ENCODE measurements at regions not wholly inside any gene's neighbourhood (a gene's known extent, or its start where the extent isn't known, plus 50 kb on each side); places are given as distances from the start of the nearest gene placed in this dataset.

- intact Hi-C loops (cut with micrococcal nuclease; ENCODE audit: unreplicated experiment) = no loop called here
- no peak overlapping the region for H3K27ac ChIP-seq (ENCODE audit: low read depth, low read length, poor library complexity, severe bottlenecking)
- DNase-seq (ENCODE audit: low spot score) = no peak
- H3K36me3 ChIP-seq (ENCODE audit: insufficient read depth, low read length, poor library complexity, severe bottlenecking) = no peaks in the 10 kb centered on the region
- H3K4me1 ChIP-seq (ENCODE audit: insufficient read depth, low read length, poor library complexity, severe bottlenecking) = no peaks in the 10 kb centered on the region
- H3K27me3 ChIP-seq (replicated peaks; ENCODE audit: insufficient read depth, low read depth, low read length, poor library complexity) = no peaks in the 10 kb centered on the region
- TF ChIP-seq CTCF (conservative IDR thresholded peaks at IDR 0.05; ENCODE audit: low read depth, low read length) (no peak), EZH2 (IDR thresholded peaks at IDR 0.05; ENCODE audit: borderline replicate concordance, low read depth, low read length, poor library complexity, severe bottlenecking) (no peak)
- no peaks in the 10 kb centered on the region for H3K9me3 ChIP-seq (ENCODE audit: low read depth, low read length, poor library complexity, severe bottlenecking)
- POLR2A ChIA-PET (ENCODE audit: low non-redundant PET) = no interaction called here
- no peak overlapping the region for H3K4me3 ChIP-seq (ENCODE audit: low read depth, low read length, poor library complexity, severe bottlenecking)
- CTCF ChIA-PET = no interaction called here
- no TSS peak for BruUV-seq (replicated peaks)
Observed at GRCh38 chr4:79788884-79789283, 284.1 kb downstream of the ANTXR2 start.

GRCh38 chr4:79780129-79780528 lies 292.9 kb downstream of the ANTXR2 start:
- ChIA-PET POLR2A (ENCODE audit: low non-redundant PET) (no interaction called here), CTCF (no interaction called here)
- intact Hi-C loops (cut with micrococcal nuclease; ENCODE audit: unreplicated experiment) = no loop called here
- H3K4me1 ChIP-seq (ENCODE audit: insufficient read depth, low read length, poor library complexity, severe bottlenecking) = no peaks in the 10 kb centered on the region
- DNase-seq (ENCODE audit: low spot score) = no peak
- no peaks in the 10 kb centered on the region for H3K27me3 ChIP-seq (replicated peaks; ENCODE audit: insufficient read depth, low read depth, low read length, poor library complexity)
- H3K36me3 ChIP-seq (ENCODE audit: insufficient read depth, low read length, poor library complexity, severe bottlenecking) = no peaks in the 10 kb centered on the region
- H3K27ac ChIP-seq (ENCODE audit: low read depth, low read length, poor library complexity, severe bottlenecking) = no peak overlapping the region
- BruUV-seq (replicated peaks) = no TSS peak
- no peaks in the 10 kb centered on the region for H3K9me3 ChIP-seq (ENCODE audit: low read depth, low read length, poor library complexity, severe bottlenecking)
- TF ChIP-seq CTCF (conservative IDR thresholded peaks at IDR 0.05; ENCODE audit: low read depth, low read length) = no peak
- TF ChIP-seq EZH2 (IDR thresholded peaks at IDR 0.05; ENCODE audit: borderline replicate concordance, low read depth, low read length, poor library complexity, severe bottlenecking) = no peak
- H3K4me3 ChIP-seq (ENCODE audit: low read depth, low read length, poor library complexity, severe bottlenecking) = no peak overlapping the region

GRCh38 chr4:79772510-79772909 lies 300.5 kb downstream of the ANTXR2 start:
- ChIA-PET CTCF (no interaction called here), POLR2A (ENCODE audit: low non-redundant PET) (no interaction called here)
- no TSS peak for BruUV-seq (replicated peaks)
- no peaks in the 10 kb centered on the region for H3K27me3 ChIP-seq (replicated peaks; ENCODE audit: insufficient read depth, low read depth, low read length, poor library complexity)
- no peaks in the 10 kb centered on the region for H3K36me3 ChIP-seq (ENCODE audit: insufficient read depth, low read length, poor library complexity, severe bottlenecking)
- H3K4me1 ChIP-seq (ENCODE audit: insufficient read depth, low read length, poor library complexity, severe bottlenecking) = no peaks in the 10 kb centered on the region
- TF ChIP-seq CTCF (conservative IDR thresholded peaks at IDR 0.05; ENCODE audit: low read depth, low read length) = no peak
- no peak for TF ChIP-seq EZH2 (IDR thresholded peaks at IDR 0.05; ENCODE audit: borderline replicate concordance, low read depth, low read length, poor library complexity, severe bottlenecking)
- no peak overlapping the region for H3K4me3 ChIP-seq (ENCODE audit: low read depth, low read length, poor library complexity, severe bottlenecking)
- H3K27ac ChIP-seq (ENCODE audit: low read depth, low read length, poor library complexity, severe bottlenecking) = no peak overlapping the region
- DNase-seq (ENCODE audit: low spot score) = no peak
- H3K9me3 ChIP-seq (ENCODE audit: low read depth, low read length, poor library complexity, severe bottlenecking) = no peaks in the 10 kb centered on the region
- intact Hi-C loops (cut with micrococcal nuclease; ENCODE audit: unreplicated experiment) = no loop called here

Measured in A673 (cell line).